A673 (cell line): ENCODE measurements at regions not wholly inside any gene's neighbourhood (a gene's known extent, or its start where the extent isn't known, plus 50 kb on each side); places are given as distances from the start of the nearest gene placed in this dataset. TPM values are rescaled to one million over a fixed set of nuclear protein-coding genes. Genes with fewer than 3 reads are reported as not detected.

ENCODE experiments used
- BruUV-seq: library from RNA; stranded (reverse); fragments of 400-500 nt; replicated peaks from 2 replicates; lab custom pipeline; 2021; lab: Mats Ljungman, UMichigan
- CTCF ChIA-PET: fragments of 300-600 bp; sonication (Branson Sonifier 250); formaldehyde crosslinking; loops from one replicate; lab custom pipeline; 2022; ENCODE audit warnings: antibody characterized with exemption; lab: Charles Lee
- POLR2A ChIA-PET: fragments of 300-600 bp; sonication (Branson Sonifier 250); formaldehyde crosslinking; loops from one replicate; lab custom pipeline; 2022; ENCODE audit warnings: antibody characterized with exemption; ENCODE audit not compliant: low non-redundant PET; lab: Charles Lee
- DNase-seq: peaks from one replicate; pipeline ENCODE4 v3.0.0-alpha.2; 2015; ENCODE audit warnings: low spot score
- H3K27ac ChIP-seq: fragments of 200-600 bp; sonication (generic); 2 replicates; pipeline ENCODE4 v1.5.1; 2016; ENCODE audit warnings: mixed run types, low read depth, mild to moderate bottlenecking, mixed read lengths, antibody characterized with exemption, low read length; ENCODE audit not compliant: poor library complexity, severe bottlenecking
- H3K27me3 ChIP-seq: fragments of 200-600 bp; sonication (generic); replicated peaks from 2 replicates; pipeline ENCODE4 v1.6.1; 2017; ENCODE audit warnings: mixed run types, low read depth, mild to moderate bottlenecking, mixed read lengths, antibody characterized with exemption, low read length; ENCODE audit not compliant: insufficient read depth, poor library complexity
- H3K36me3 ChIP-seq: fragments of 200-600 bp; sonication (generic); 2 replicates; pipeline ENCODE4 v1.6.1; 2016; ENCODE audit warnings: mixed run types, mild to moderate bottlenecking, mixed read lengths, antibody characterized with exemption, low read length; ENCODE audit not compliant: insufficient read depth, poor library complexity, severe bottlenecking
- H3K4me1 ChIP-seq: fragments of 200-600 bp; sonication (generic); 2 replicates; pipeline ENCODE4 v1.6.1; 2017; ENCODE audit warnings: mixed run types, mild to moderate bottlenecking, mixed read lengths, antibody characterized with exemption, low read length; ENCODE audit not compliant: insufficient read depth, poor library complexity, severe bottlenecking
- H3K4me3 ChIP-seq: fragments of 200-600 bp; sonication (generic); 2 replicates; pipeline ENCODE4 v1.5.1; 2016; ENCODE audit warnings: low read depth, mixed run types, mild to moderate bottlenecking, mixed read lengths, low read length; ENCODE audit not compliant: poor library complexity, severe bottlenecking
- H3K9me3 ChIP-seq: fragments of 200-600 bp; sonication (generic); 2 replicates; pipeline ENCODE4 v1.6.1; 2016; ENCODE audit warnings: mixed run types, low read depth, mild to moderate bottlenecking, mixed read lengths, antibody characterized with exemption, low read length; ENCODE audit not compliant: poor library complexity, severe bottlenecking
- CTCF ChIP-seq: fragments of 300-800, 200-600 bp; sonication (generic); conservative IDR thresholded peaks from 2 replicates; pipeline ENCODE4 v1.5.1; 2017; ENCODE audit warnings: low read depth, mild to moderate bottlenecking, antibody characterized with exemption, low read length, moderate library complexity, mixed read lengths
- EZH2 ChIP-seq: fragments of 200-600 bp; sonication (generic); IDR thresholded peaks from 2 replicates; pipeline ENCODE4 v1.6.1; 2017; ENCODE audit warnings: borderline replicate concordance, low read depth, mild to moderate bottlenecking, mixed read lengths, antibody characterized with exemption, low read length; ENCODE audit not compliant: poor library complexity, severe bottlenecking
- intact Hi-C: fragments of 100-400 bp; cut with micrococcal nuclease; formaldehyde crosslinking; loops from one replicate; pipeline ENCODE4 v1.10.0; 2022; ENCODE audit not compliant: unreplicated experiment
- microRNA-seq: library from miRNA; unstranded; fragments of <30 nt; microRNA quantifications from one replicate; pipeline ENCODE4 v1.2.0, GENCODE V29; 2021

GRCh38 chr7:93632371-93632770 lies 57.8 kb upstream of the CALCR start:
- Histone ChIP-seq H3K27ac (no peak overlapping the region), H3K9me3 (no peaks in the 10 kb centered on the region), H3K36me3 (no peaks in the 10 kb centered on the region), H3K27me3 (no peaks in the 10 kb centered on the region), H3K4me3 (no peak overlapping the region), H3K4me1 (peaks cover 12% of the 10 kb centered on the region)
- intact Hi-C loops, result no loop called here
- no peak for TF ChIP-seq CTCF
- no peak for TF ChIP-seq EZH2
- CTCF ChIA-PET, result interaction anchor here (0.5 kb wide), 1 partner anchor 803 kb away, joined by 14 read pairs; no protein-coding TSS in a partner anchor
- POLR2A ChIA-PET, result no interaction called here
- no peak for DNase-seq
- no TSS peak for BruUV-seq

GRCh38 chr7:93629291-93629801 lies 54.8 kb upstream of the CALCR start:
- TF ChIP-seq EZH2 (no peak), CTCF (no peak)
- no peak for DNase-seq
- Histone ChIP-seq H3K36me3 (no peaks in the 10 kb centered on the region), H3K4me3 (no peak overlapping the region), H3K4me1 (peaks cover 12% of the 10 kb centered on the region), H3K27me3 (no peaks in the 10 kb centered on the region), H3K9me3 (no peaks in the 10 kb centered on the region), H3K27ac (no peak overlapping the region)
- POLR2A ChIA-PET, result no interaction called here
- CTCF ChIA-PET, result no interaction called here
- BruUV-seq, result no TSS peak
- intact Hi-C loops, result no loop called here

- intact Hi-C loops, result no loop called here
- ChIA-PET POLR2A (no interaction called here), CTCF (no interaction called here)
- TF ChIP-seq CTCF (no peak), EZH2 (no peak)
- H3K27me3 ChIP-seq, result no peaks in the 10 kb centered on the region
- no peaks in the 10 kb centered on the region for H3K4me1 ChIP-seq
- no peaks in the 10 kb centered on the region for H3K9me3 ChIP-seq
- no peaks in the 10 kb centered on the region for H3K36me3 ChIP-seq
- no peak for DNase-seq
- BruUV-seq, result no TSS peak
- no peak overlapping the region for H3K4me3 ChIP-seq
- no peak overlapping the region for H3K27ac ChIP-seq
Measured at GRCh38 chr7:93626869-93627268, 52.3 kb upstream of the CALCR start.

Small RNAs in the stretch of these regions (microRNA-seq; reads per million reads assigned to microRNA genes)
- not detected for gene MIR4652
